ENCODE measurements at regions not wholly inside any gene's neighbourhood (a gene's known extent, or its start where the extent isn't known, plus 50 kb on each side); places are given as distances from the start of the nearest gene placed in this dataset.

- Histone ChIP-seq H3K9me1 (replicated peaks; ENCODE audit: control insufficient read depth, extremely low read depth, insufficient read depth, low read length) (no peaks in the 10 kb centered on the region), H3K79me2 (ENCODE audit: control insufficient read depth, insufficient read depth, low read length) (no peaks in the 10 kb centered on the region), H4K20me1 (replicated peaks; ENCODE audit: control insufficient read depth, extremely low read depth, insufficient read depth, low read length) (no peaks in the 10 kb centered on the region), H3K4me1 (ENCODE audit: control insufficient read depth, extremely low read depth, insufficient read depth, low read length) (no peaks in the 10 kb centered on the region), H3K36me3 (ENCODE audit: control insufficient read depth in 2 of 2, extremely low read depth in 1 of 2, insufficient read depth in 2 of 2, low read length in 2 of 2) (no peaks in the 10 kb centered on the region), H3K9ac (replicated peaks; ENCODE audit: extremely low read depth, insufficient read depth, low read length) (no peak overlapping the region), H3K9me3 (replicated peaks; ENCODE audit: control insufficient read depth, insufficient read depth, low read length) (no peaks in the 10 kb centered on the region), H2AFZ (ENCODE audit: low read depth, low read length) (no peak overlapping the region), H3K4me3 (replicated peaks in 1 of 3; ENCODE audit: insufficient read depth in 1 of 3, low read depth in 1 of 3, low read length in 3 of 3) (no peak overlapping the region), H3K27me3 (ENCODE audit: control insufficient read depth in 2 of 2, insufficient read depth in 2 of 2, low read length in 2 of 2) (peaks cover 5 to 10% of the 10 kb centered on the region in 2 experiments), H3K27ac (ENCODE audit: insufficient read depth, low read depth, low read length) (no peak overlapping the region), H3K4me2 (ENCODE audit: insufficient read depth, low read length) (no peak overlapping the region)
- intact Hi-C loops (cut with micrococcal nuclease) = loop anchor here (10.0 kb wide), 1 partner anchor 89 kb away; no protein-coding TSS in a partner anchor
- ChIA-PET CTCF (interaction anchor here (2.3 kb wide), 1 partner anchor 105 kb away, joined by 7 read pairs; no protein-coding TSS in a partner anchor), POLR2A (no interaction called here)
- dilution Hi-C loops (cut with MboI; ENCODE audit: extremely low pct_ligation_motif_present, low sequenced_read_pairs) = no loop called here
- no TSS peak for BruUV-seq (replicated peaks)
- FAIRE-seq (no peak), DNase-seq (ENCODE audit: low read depth, low spot score) (no peak)
- no peak for TF ChIP-seq EZH2 (IDR thresholded peaks at IDR 0.05; ENCODE audit: borderline replicate concordance, low read depth, low read length, severe bottlenecking)
- TF ChIP-seq FOS (IDR thresholded peaks at IDR 0.05; ENCODE audit: borderline replicate concordance, insufficient read depth, low read length) = no peak
- TF ChIP-seq POLR2AphosphoS5 (IDR thresholded peaks at IDR 0.05; ENCODE audit: insufficient read depth, low read depth, low read length) = no peak
- TF ChIP-seq MAX (IDR thresholded peaks at IDR 0.05; ENCODE audit: insufficient read depth, insufficient read length) = no peak
- no peak for TF ChIP-seq GATA2 (IDR thresholded peaks at IDR 0.05; ENCODE audit: insufficient read depth, insufficient read length, low read depth, low read length)
- no peak for TF ChIP-seq CTCF (IDR thresholded peaks at IDR 0.05; ENCODE audit: extremely low read depth in 1 of 2, insufficient read depth in 1 of 2, low read depth in 1 of 2, low read length in 2 of 2)
Observed at GRCh38 chr21:27595716-27596115, 628.8 kb upstream of the ADAMTS5 start.
